Progenitor cell of endocrine pancreas (in vitro differentiated cells): ENCODE measurements at regions not wholly inside any gene's neighbourhood (a gene's known extent, or its start where the extent isn't known, plus 50 kb on each side); places are given as distances from the start of the nearest gene placed in this dataset.

Experiments used
- DNase-seq: peaks from one replicate; pipeline ENCODE4 v3.0.0; 2021; ENCODE audit warnings: low spot score; ENCODE audit not compliant: unreplicated experiment
- H3K27ac Mint-ChIP-seq: 2 replicates; pipeline ENCODE4 v1.8.0; 2021; ENCODE audit warnings: mild to moderate bottlenecking, moderate library complexity, mixed read lengths
- H3K27me3 Mint-ChIP-seq: 2 replicates; pipeline ENCODE4 v1.8.0; 2021; ENCODE audit warnings: mixed read lengths
- H3K36me3 Mint-ChIP-seq: 2 replicates; pipeline ENCODE4 v1.8.0; 2022; ENCODE audit warnings: mixed read lengths; ENCODE audit not compliant: insufficient read depth
- H3K4me1 Mint-ChIP-seq: 2 replicates; pipeline ENCODE4 v1.8.0; 2021; ENCODE audit warnings: low read depth, mixed read lengths
- H3K4me3 Mint-ChIP-seq: 2 replicates; pipeline ENCODE4 v1.8.0; 2021; ENCODE audit warnings: low read depth, mild to moderate bottlenecking, moderate library complexity, mixed read lengths
- H3K9me3 Mint-ChIP-seq: 2 replicates; pipeline ENCODE4 v1.8.0; 2021; ENCODE audit warnings: low read depth, mixed read lengths
- TF ChIP-seq, protein P1 (sequence below): fragments of 200-600 bp; sonication (generic); IDR thresholded peaks from one replicate; pipeline ENCODE4 v1.5.0; 2021; ENCODE audit warnings: antibody characterized with exemption, mild to moderate bottlenecking; ENCODE audit not compliant: unreplicated experiment

DNA sequence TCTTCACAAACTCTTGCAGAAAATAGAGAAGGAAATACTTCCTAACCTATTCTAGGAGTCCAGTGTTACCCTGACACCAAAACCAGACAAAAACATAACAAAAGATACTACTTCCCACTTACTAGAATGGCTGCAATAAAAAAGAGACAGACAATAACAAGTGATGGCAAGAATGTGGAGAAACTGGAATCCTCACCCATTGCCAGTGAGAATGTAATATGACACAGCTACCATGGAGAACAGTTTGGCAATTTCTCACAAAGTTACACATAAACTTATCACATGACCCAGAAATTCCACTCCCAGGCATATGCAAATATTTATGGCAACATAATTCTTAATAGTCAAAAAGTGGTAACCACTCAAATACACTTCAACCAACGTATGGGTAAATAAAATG is 209.8 kb upstream of the CTAGE1 start:
- Mint-ChIP-seq H3K27me3 (no peaks in the 10 kb centered on the region), H3K4me1 (no peaks in the 10 kb centered on the region), H3K36me3 (no peaks in the 10 kb centered on the region), H3K27ac (no peak overlapping the region), H3K9me3 (peaks cover 3% of the 10 kb centered on the region), H3K4me3 (no peak overlapping the region)
- no peak for DNase-seq
- TF ChIP-seq, protein P1, sequence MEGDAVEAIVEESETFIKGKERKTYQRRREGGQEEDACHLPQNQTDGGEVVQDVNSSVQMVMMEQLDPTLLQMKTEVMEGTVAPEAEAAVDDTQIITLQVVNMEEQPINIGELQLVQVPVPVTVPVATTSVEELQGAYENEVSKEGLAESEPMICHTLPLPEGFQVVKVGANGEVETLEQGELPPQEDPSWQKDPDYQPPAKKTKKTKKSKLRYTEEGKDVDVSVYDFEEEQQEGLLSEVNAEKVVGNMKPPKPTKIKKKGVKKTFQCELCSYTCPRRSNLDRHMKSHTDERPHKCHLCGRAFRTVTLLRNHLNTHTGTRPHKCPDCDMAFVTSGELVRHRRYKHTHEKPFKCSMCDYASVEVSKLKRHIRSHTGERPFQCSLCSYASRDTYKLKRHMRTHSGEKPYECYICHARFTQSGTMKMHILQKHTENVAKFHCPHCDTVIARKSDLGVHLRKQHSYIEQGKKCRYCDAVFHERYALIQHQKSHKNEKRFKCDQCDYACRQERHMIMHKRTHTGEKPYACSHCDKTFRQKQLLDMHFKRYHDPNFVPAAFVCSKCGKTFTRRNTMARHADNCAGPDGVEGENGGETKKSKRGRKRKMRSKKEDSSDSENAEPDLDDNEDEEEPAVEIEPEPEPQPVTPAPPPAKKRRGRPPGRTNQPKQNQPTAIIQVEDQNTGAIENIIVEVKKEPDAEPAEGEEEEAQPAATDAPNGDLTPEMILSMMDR = no peak

DNA sequence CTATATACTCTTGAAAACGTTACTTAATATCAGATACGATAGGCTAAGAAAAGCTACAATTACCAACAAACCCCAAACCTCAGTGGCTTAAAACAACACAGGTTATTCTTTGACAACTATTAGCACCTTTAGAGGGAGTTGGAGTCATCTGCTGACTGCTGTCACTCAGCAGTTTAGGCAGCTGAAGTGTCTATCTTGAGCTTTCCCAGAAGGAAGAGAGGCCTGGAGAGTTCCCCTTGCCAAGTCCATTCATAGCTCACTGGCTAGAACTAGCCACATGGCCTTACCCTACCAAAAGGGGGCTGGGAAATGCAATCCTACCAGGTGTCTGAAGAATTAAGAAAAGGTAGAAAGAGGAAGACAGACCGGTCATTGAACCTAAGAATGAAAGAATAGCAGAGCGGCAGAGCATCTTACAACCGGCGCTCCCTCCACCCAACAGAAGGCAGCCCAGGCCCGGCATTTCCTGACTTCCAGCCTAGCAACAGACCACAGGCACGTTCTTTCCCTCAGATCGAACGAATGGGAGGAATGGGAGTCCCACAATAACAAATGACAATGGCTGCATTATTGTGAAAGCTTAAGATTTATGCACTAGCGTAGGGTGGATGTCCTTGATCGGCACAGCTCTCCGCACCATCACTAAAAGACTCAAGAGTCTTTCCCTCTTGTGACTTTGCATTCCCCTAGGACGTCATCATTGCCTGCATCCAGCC is 211.2 kb upstream of the CTAGE1 start:
- peaks cover 3% of the 10 kb centered on the region for H3K9me3 Mint-ChIP-seq
- no peaks in the 10 kb centered on the region for H3K36me3 Mint-ChIP-seq
- DNase-seq = no peak
- TF ChIP-seq, protein P1 = no peak
- no peak overlapping the region for H3K27ac Mint-ChIP-seq
- H3K4me3 Mint-ChIP-seq = no peak overlapping the region
- no peaks in the 10 kb centered on the region for H3K27me3 Mint-ChIP-seq
- no peaks in the 10 kb centered on the region for H3K4me1 Mint-ChIP-seq

DNA sequence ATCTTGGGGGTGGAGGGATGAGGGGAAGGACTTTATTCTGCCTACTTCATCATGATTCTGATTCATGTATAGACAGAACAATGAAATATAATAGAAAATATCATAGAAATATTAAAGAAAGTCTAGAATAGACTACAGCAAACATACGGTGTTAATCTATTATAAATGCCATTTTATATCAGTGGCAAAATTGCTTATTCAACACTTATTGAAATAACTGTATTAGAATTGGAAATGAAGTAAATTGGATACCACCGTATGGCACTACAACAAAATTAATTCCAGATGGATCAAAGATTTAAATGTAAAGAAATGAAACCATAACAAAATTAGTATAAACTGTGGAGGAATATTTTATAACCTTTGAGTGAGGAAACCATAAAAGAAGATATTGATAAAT is 213.3 kb upstream of the CTAGE1 start:
- TF ChIP-seq, protein P1 = no peak
- Mint-ChIP-seq H3K27me3 (no peaks in the 10 kb centered on the region), H3K4me3 (no peak overlapping the region), H3K27ac (no peak overlapping the region), H3K4me1 (no peaks in the 10 kb centered on the region), H3K36me3 (peaks cover under 1% of the 10 kb centered on the region), H3K9me3 (peaks cover 5% of the 10 kb centered on the region)
- no peak for DNase-seq

DNA sequence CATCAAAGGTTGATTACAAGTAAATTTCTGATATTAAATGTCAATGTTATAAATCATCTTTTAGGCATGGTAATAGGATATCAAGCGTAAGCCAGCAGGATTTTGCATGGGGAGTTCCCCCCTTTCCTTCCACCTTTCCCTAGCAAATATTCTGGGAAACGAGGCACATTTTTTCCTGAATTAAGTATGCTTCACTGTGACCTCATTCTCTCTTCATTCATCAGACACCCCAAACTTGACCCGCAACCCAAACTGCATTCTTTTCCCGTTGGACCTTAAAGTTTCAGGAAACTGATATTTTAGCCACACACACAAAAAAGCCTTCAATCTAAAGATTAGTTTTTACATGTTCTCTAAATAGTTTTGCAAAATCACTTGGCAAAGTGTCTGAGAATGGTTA is 214.5 kb upstream of the CTAGE1 start:
- DNase-seq = no peak
- Mint-ChIP-seq H3K4me1 (no peaks in the 10 kb centered on the region), H3K27me3 (no peaks in the 10 kb centered on the region), H3K4me3 (no peak overlapping the region), H3K9me3 (peaks cover 7% of the 10 kb centered on the region), H3K27ac (no peak overlapping the region), H3K36me3 (peaks cover 2% of the 10 kb centered on the region)
- TF ChIP-seq, protein P1 = no peak

DNA sequence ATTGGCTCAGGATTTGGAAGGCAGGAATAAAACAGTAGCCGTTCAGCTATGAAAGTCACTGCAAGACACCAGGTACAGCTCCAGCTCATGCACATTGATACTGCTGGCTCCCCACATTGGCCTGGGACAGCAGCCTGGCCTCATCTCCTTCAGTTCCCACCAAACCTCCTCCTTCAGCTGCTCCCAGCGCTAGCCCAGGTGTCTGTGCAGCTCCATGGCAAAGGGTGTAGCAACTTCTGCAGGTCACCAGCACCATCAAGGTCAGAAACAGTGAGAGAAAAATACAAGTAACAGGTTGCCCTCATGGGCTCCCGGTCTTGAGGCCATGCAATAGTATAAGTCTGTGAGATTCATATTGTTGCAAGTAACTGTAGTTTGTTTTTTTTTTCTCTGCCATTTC is 216.7 kb upstream of the CTAGE1 start:
- H3K4me1 Mint-ChIP-seq = no peaks in the 10 kb centered on the region
- DNase-seq = no peak
- no peak overlapping the region for H3K4me3 Mint-ChIP-seq
- TF ChIP-seq, protein P1 = no peak
- peaks cover 2% of the 10 kb centered on the region for H3K27me3 Mint-ChIP-seq
- H3K27ac Mint-ChIP-seq = no peak overlapping the region
- peaks cover 2% of the 10 kb centered on the region for H3K36me3 Mint-ChIP-seq
- H3K9me3 Mint-ChIP-seq = peaks cover 11% of the 10 kb centered on the region
